Endothelial cell of umbilical vein (primary cell): ENCODE measurements at regions not wholly inside any gene's neighbourhood (a gene's known extent, or its start where the extent isn't known, plus 50 kb on each side); places are given as distances from the start of the nearest gene placed in this dataset.

Source experiments
- EZH2 ChIP-seq: IDR thresholded peaks from 2 replicates; pipeline ENCODE4 v1.6.1; 2012; ENCODE audit warnings: borderline replicate concordance, low read depth, mild to moderate bottlenecking, moderate library complexity, low read length, inconsistent platforms; ENCODE audit not compliant: severe bottlenecking
- FOS ChIP-seq: IDR thresholded peaks from 2 replicates; pipeline ENCODE4 v1.6.1; 2011; ENCODE audit warnings: mild to moderate bottlenecking, low read length, moderate library complexity, borderline replicate concordance; ENCODE audit not compliant: insufficient read depth
- GATA2 ChIP-seq: IDR thresholded peaks from 2 replicates; pipeline ENCODE4 v1.7.0; 2011; ENCODE audit warnings: low read depth, mild to moderate bottlenecking, moderate library complexity, mixed read lengths, low read length; ENCODE audit not compliant: insufficient read length, insufficient read depth
- JUN ChIP-seq: IDR thresholded peaks from 2 replicates; pipeline ENCODE4 v1.6.1; 2011; ENCODE audit warnings: borderline replicate concordance, low read depth; ENCODE audit not compliant: insufficient read length, insufficient read depth
- MYC ChIP-seq: IDR thresholded peaks from one replicate; pipeline ENCODE4 v1.6.1; 2011; ENCODE audit warnings: mild to moderate bottlenecking, low read depth, low read length
- POLR2A ChIP-seq: IDR thresholded peaks from 2 replicates; pipeline ENCODE4 v1.6.1; 2012; ENCODE audit warnings: low read depth, mild to moderate bottlenecking, control low read depth, low read length
- POLR2AphosphoS5 ChIP-seq: IDR thresholded peaks from 2 replicates; pipeline ENCODE4 v1.6.1; 2012; ENCODE audit warnings: low read depth, mild to moderate bottlenecking, control low read depth, low read length, moderate library complexity; ENCODE audit not compliant: insufficient read depth
- TF ChIP-seq, protein P1 (sequence below), 2 donors: IDR thresholded peaks; 1 replicate in 1 of 2; 2 replicates in 1 of 2; pipeline ENCODE4 v1.5.1; 2011; ENCODE audit warnings: low read length in 2 of 2, mild to moderate bottlenecking in 2 of 2, moderate library complexity in 2 of 2, control low read depth in 1 of 2, inconsistent platforms in 1 of 2, low read depth in 1 of 2; ENCODE audit not compliant: insufficient read depth in 1 of 2; ENCODE audit errors: extremely low read depth in 1 of 2
- TF ChIP-seq, protein P2 (sequence below): IDR thresholded peaks from 2 replicates; pipeline ENCODE4 v1.6.1; 2011; ENCODE audit not compliant: insufficient read depth, insufficient read length

DNA sequence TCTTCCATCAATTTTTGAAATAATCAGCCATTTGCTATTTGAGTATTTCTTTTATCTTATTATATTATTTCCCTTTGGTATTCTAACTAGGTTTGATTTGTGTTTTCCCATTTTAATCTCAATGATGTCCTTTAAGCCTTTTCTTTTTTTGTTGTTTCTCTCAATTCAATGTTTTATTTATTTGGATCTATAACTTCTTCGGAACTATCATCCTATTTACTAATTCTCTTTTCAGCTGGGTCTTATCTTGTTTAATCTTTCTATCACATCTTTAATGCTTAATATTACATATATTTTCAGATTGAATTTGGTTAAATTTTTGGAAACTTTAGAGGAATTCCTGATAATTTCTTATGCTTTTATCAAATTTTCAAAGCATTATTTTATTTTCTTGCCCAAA, 448.3 kb downstream of the SOX11 start:
- TF ChIP-seq POLR2A (no peak), EZH2 (no peak), POLR2AphosphoS5 (no peak), FOS (no peak), JUN (no peak), GATA2 (no peak), MYC (no peak)
- TF ChIP-seq, protein P1, sequence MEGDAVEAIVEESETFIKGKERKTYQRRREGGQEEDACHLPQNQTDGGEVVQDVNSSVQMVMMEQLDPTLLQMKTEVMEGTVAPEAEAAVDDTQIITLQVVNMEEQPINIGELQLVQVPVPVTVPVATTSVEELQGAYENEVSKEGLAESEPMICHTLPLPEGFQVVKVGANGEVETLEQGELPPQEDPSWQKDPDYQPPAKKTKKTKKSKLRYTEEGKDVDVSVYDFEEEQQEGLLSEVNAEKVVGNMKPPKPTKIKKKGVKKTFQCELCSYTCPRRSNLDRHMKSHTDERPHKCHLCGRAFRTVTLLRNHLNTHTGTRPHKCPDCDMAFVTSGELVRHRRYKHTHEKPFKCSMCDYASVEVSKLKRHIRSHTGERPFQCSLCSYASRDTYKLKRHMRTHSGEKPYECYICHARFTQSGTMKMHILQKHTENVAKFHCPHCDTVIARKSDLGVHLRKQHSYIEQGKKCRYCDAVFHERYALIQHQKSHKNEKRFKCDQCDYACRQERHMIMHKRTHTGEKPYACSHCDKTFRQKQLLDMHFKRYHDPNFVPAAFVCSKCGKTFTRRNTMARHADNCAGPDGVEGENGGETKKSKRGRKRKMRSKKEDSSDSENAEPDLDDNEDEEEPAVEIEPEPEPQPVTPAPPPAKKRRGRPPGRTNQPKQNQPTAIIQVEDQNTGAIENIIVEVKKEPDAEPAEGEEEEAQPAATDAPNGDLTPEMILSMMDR (IDR thresholded peaks at IDR 0.05; ENCODE audit: extremely low read depth in 1 of 2, insufficient read depth in 1 of 2, low read depth in 1 of 2, low read length in 2 of 2), result no peak
- TF ChIP-seq, protein P2, sequence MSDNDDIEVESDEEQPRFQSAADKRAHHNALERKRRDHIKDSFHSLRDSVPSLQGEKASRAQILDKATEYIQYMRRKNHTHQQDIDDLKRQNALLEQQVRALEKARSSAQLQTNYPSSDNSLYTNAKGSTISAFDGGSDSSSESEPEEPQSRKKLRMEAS, result no peak
